NCI-H2196 treated with DMSO at 0.1 percent for 48 hours (cell line): ENCODE measurements at regions not wholly inside any gene's neighbourhood (a gene's known extent, or its start where the extent isn't known, plus 50 kb on each side); places are given as distances from the start of the nearest gene placed in this dataset.
"Not testable (repeated sequence)": the region's sequence is repeated elsewhere in the genome, so short reads cannot be mapped to it uniquely, and the experiment has no call there.

Source experiments
- DNase-seq: peaks from one replicate; lab custom pipeline; 2025; ENCODE audit not compliant: unreplicated experiment; lab: John Stamatoyannopoulos, UW

- no peak for DNase-seq
These were observed 96.7 kb upstream of the GALNT18 start for GRCh38 chr11:11718511-11718910.

GRCh38 chr11:11717064-11717725 is 95.4 kb upstream of the GALNT18 start:
- no peak for DNase-seq

DNA sequence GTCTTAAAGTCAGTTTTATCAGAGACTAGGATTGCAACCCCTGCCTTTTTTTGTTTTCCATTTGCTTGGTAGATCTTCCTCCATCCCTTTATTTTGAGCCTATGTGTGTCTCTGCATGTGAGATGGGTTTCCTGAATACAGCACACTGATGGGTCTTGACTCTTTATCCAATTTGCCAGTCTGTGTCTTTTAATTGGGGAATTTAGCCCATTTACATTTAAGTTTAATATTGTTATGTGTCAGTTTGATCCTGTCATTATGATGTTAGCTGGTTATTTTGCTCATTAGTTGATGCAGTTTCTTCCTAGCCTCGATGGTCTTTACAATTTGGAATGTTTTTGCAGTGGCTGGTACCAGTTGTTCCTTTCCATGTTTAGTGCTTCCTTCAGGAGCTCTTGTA is 93.3 kb upstream of the GALNT18 start:
- not testable (repeated sequence) for DNase-seq

DNA sequence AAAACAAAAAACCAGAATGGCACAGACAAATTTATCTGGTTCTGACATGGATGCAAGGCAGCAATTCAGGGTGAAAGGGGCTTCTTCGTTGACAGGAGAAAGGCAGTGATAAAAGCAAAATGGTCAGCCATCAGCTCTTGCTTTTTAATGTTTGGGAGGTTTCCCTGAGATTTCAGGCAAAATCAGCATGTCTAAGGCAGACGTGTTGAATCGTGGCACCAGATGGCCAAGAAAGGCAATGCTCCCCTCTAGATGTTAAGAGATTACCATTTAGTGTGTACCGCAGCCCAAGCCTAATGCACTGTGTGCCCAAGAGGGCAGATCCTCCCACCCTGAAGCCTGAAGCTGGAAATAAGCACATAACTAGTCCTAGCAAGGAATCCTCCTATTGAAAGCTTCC is 88.8 kb upstream of the GALNT18 start:
- no peak for DNase-seq

- no peak for DNase-seq
These were observed 87.8 kb upstream of the GALNT18 start for GRCh38 chr11:11709447-11710239.

DNA sequence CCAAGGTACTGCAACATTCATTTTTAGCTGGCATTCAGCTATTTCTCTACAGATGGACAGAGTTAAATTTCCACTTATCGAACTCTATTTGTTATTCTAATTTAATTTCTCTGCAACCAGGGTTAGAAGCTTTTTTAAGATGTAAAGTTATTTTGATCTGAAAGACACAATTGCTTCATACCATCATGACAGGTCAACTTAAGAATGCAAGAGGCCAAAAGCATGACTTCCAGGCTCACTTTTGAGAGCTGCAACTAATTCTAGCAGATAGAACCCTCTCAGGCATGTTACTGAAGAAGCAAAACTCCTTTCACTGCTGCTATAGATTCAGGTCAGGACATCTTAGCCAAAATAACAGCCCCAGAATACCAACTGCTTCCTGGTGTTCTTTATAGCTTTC is 86.5 kb upstream of the GALNT18 start:
- no peak for DNase-seq

- no peak for DNase-seq
These were observed 84.2 kb upstream of the GALNT18 start for GRCh38 chr11:11706028-11706427.

DNA sequence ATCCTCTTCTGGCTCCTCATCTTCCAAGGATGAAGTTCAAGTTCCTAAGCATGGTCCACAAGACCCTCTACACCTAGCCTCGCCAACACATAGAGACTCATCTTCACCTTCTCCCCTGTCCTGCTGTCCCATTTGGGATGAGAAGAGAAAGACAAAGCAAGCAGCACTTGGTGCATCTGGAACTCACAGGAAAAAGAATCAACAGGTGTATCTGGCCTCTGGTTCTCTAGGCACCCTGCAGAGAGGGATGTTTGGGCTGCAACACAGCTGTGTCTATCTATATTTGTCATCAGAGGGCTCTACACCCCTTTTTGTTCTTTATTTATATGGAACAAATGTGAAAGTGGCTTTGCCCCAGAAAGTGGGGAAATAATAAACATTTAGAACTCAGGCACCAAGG is 82.1 kb upstream of the GALNT18 start:
- no peak for DNase-seq

- no peak for DNase-seq
These were observed 79.3 kb upstream of the GALNT18 start for GRCh38 chr11:11701070-11701469.

DNA sequence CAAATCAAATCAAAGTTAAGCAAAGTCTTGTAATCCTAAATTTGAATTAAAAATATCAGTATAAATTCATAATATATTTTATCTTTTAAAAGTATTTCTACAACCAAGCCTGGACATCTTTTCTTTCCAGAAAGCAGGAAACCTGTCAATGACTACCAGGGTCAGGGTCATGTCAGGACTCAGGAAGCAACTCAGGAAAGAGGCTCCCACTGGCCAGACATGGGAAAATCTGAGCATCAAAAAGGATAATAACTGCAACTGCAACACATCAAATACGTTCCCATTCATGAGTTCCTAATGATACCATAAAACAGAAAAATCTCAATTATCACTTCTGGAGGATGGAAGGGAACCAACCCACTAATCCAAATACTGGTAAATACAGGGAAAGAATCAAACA is 76.0 kb upstream of the GALNT18 start:
- no peak for DNase-seq

GRCh38 chr11:11691296-11692151 is 69.7 kb upstream of the GALNT18 start:
- DNase-seq = no peak

- DNase-seq = no peak
These were observed 59.7 kb upstream of the GALNT18 start for GRCh38 chr11:11681536-11681935.

DNA sequence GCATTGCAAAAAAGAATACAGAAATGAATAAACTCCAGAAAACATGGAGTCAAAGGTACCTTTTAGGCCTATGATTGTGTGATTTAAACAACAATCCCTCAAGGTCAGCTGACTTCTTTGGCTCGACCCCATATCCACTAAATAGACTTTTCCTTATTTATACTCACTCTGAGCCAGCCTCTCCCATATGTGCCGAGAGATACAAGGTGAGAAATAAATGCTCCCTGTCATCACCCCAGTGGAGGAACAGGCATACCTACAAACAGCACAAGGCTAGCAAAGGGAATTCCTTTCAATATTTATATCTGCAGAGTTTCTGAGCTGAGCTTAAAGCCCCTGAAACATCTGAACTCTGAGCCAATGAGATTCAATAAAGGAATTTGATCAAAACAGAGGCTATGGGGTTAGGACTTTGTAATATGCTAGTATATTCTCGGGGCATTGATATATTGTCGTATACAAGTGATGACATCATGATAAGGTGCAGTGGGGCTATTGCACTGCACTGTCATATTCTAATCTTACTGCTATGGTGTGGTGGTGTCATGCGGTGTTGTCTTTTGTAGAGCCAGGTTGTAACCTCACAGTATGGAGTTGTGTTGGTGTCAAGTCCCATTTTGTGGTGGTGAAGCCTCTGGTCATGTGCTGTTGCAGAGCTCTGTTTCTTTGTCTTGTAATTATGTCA is 56.0 kb upstream of the GALNT18 start:
- DNase-seq = no peak

GRCh38 chr11:11675671-11676181 is 53.9 kb upstream of the GALNT18 start:
- no peak for DNase-seq

- no peak for DNase-seq
These were observed 51.0 kb upstream of the GALNT18 start for GRCh38 chr11:11672789-11673188.

DNA sequence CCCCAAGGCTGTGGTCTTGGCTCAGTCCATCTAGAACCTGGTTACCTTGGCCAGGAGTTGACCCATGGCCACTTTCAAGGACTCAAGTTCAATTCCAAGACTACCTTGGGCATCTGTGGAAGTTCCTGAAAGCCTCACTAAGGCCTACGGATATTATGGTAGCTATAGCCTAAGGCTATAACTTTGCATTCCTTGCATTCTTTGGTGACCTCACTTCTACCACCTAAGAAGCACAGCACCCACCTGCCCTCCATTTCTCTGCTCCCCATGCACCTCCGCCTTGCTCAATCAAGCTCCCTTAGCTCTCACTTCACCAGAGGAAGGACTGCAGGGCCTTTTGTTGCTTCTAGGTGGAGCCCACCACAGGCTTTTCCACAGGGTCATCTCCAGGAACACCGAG is 50.3 kb upstream of the GALNT18 start:
- no peak for DNase-seq
